ENCODE measurements at regions not wholly inside any gene's neighbourhood (a gene's known extent, or its start where the extent isn't known, plus 50 kb on each side); places are given as distances from the start of the nearest gene placed in this dataset.

GRCh38 chr2:133900909-133901308 is 332.6 kb upstream of the NCKAP5 start:
- 75 to 77% methylated on average over 3 of the region's 3 CpGs for WGBS, 2 donors
- no peaks in the 10 kb centered on the region for H3K4me1 ChIP-seq
- DNase-seq = no peak
- no peaks in the 10 kb centered on the region for H3K36me3 ChIP-seq
- H3K4me3 ChIP-seq = no peak overlapping the region
- intact Hi-C loops (cut with DNase I) = no loop called here
- TF ChIP-seq POLR2AphosphoS5 (IDR thresholded peaks at IDR 0.05) (no peak), CTCF (IDR thresholded peaks at IDR 0.05) (no peak), POLR2A (IDR thresholded peaks at IDR 0.05) (no peak), EP300 (IDR thresholded peaks at IDR 0.05) (no peak)
- no peak overlapping the region for H3K27ac ChIP-seq
- H3K9me3 ChIP-seq = no peaks in the 10 kb centered on the region
- H3K27me3 ChIP-seq = no peaks in the 10 kb centered on the region

GRCh38 chr2:133906396-133906795 is 338.1 kb upstream of the NCKAP5 start:
- no peak for DNase-seq
- Histone ChIP-seq H3K9me3 (no peaks in the 10 kb centered on the region), H3K36me3 (no peaks in the 10 kb centered on the region), H3K4me1 (no peaks in the 10 kb centered on the region), H3K27ac (no peak overlapping the region), H3K27me3 (no peaks in the 10 kb centered on the region), H3K4me3 (no peak overlapping the region)
- TF ChIP-seq POLR2A (IDR thresholded peaks at IDR 0.05) (no peak), CTCF (IDR thresholded peaks at IDR 0.05) (no peak), POLR2AphosphoS5 (IDR thresholded peaks at IDR 0.05) (no peak), EP300 (IDR thresholded peaks at IDR 0.05) (no peak)
- intact Hi-C loops (cut with DNase I) = no loop called here

- H3K27me3 ChIP-seq = no peaks in the 10 kb centered on the region
- H3K4me3 ChIP-seq = no peak overlapping the region
- no peak for TF ChIP-seq POLR2AphosphoS5 (IDR thresholded peaks at IDR 0.05)
- no peak for TF ChIP-seq POLR2A (IDR thresholded peaks at IDR 0.05)
- TF ChIP-seq CTCF (IDR thresholded peaks at IDR 0.05) = no peak
- no peak for TF ChIP-seq EP300 (IDR thresholded peaks at IDR 0.05)
- intact Hi-C loops (cut with DNase I) = no loop called here
- no peaks in the 10 kb centered on the region for H3K36me3 ChIP-seq
- H3K9me3 ChIP-seq = no peaks in the 10 kb centered on the region
- no peaks in the 10 kb centered on the region for H3K4me1 ChIP-seq
- no peak for DNase-seq
- no peak overlapping the region for H3K27ac ChIP-seq
Measured at GRCh38 chr2:133906926-133907325, 338.7 kb upstream of the NCKAP5 start.

- H3K36me3 ChIP-seq = no peaks in the 10 kb centered on the region
- H3K9me3 ChIP-seq = no peaks in the 10 kb centered on the region
- intact Hi-C loops (cut with DNase I) = no loop called here
- H3K27me3 ChIP-seq = no peaks in the 10 kb centered on the region
- no peak overlapping the region for H3K4me3 ChIP-seq
- no peak overlapping the region for H3K27ac ChIP-seq
- H3K4me1 ChIP-seq = no peaks in the 10 kb centered on the region
- TF ChIP-seq POLR2A (IDR thresholded peaks at IDR 0.05) = no peak
- no peak for TF ChIP-seq CTCF (IDR thresholded peaks at IDR 0.05)
- TF ChIP-seq EP300 (IDR thresholded peaks at IDR 0.05) = no peak
- no peak for TF ChIP-seq POLR2AphosphoS5 (IDR thresholded peaks at IDR 0.05)
- no peak for DNase-seq
Measured at GRCh38 chr2:133908171-133908570, 339.9 kb upstream of the NCKAP5 start.

DNA sequence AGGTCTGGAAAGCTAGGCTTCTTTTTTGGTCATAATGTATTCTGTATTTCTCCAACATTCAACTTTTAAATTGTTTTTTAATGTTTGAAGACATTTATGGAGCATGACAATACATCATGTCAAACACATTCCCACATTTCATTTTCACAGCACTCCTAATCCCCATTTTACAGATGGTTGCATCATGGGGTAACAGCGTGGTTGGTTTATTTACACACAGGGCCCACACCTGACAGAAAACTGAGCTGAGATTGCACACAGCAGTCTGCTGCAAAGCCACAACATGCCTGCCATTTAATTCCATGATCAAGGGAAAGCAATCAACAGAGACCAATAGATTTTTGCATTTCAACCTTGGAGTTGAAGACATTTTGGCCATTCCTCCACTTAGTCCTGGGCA is 335.7 kb upstream of the MGAT5 start:
- Histone ChIP-seq H3K27ac (no peak overlapping the region), H3K9me3 (no peaks in the 10 kb centered on the region), H3K4me1 (no peaks in the 10 kb centered on the region), H3K27me3 (no peaks in the 10 kb centered on the region), H3K36me3 (no peaks in the 10 kb centered on the region), H3K4me3 (no peak overlapping the region)
- intact Hi-C loops (cut with DNase I) = no loop called here
- TF ChIP-seq EP300 (IDR thresholded peaks at IDR 0.05) (no peak), POLR2A (IDR thresholded peaks at IDR 0.05) (no peak)
- DNase-seq = no peak
- 82 to 95% methylated on average over 1 of the region's 1 CpG for WGBS, 2 donors
